ENCODE measurements at regions not wholly inside any gene's neighbourhood (a gene's known extent, or its start where the extent isn't known, plus 50 kb on each side); places are given as distances from the start of the nearest gene placed in this dataset.

- TF ChIP-seq CTCF (IDR thresholded peaks at IDR 0.05) (no peak), POLR2AphosphoS5 (IDR thresholded peaks at IDR 0.05) (no peak)
These were observed 307.5 kb downstream of the ZNF608 start for GRCh38 chr5:124438903-124439281.
